Activated T-cell treated with anti-CD3 and anti-CD28 coated beads, Interleukin-2, amount 50 U/mL, for 72 hours (primary cell): ENCODE measurements at regions not wholly inside any gene's neighbourhood (a gene's known extent, or its start where the extent isn't known, plus 50 kb on each side); places are given as distances from the start of the nearest gene placed in this dataset.
"Not testable (repeated sequence)": the region's sequence is repeated elsewhere in the genome, so short reads cannot be mapped to it uniquely, and the experiment has no call there.

Experiments used
- ATAC-seq, 2 donors: fragments of 150-1000 bp; cut with Tn5 transposase; replicated peaks in 1 of 2; 2 replicates each; pipeline ENCODE4 v1.10.0; 2021; ENCODE audit warnings: moderate library complexity in 2 of 2, mild to moderate bottlenecking in 1 of 2
- DNase-seq, 2 donors: peaks; one replicate each; pipeline ENCODE4 v3.0.0; 2021 to 2022; ENCODE audit warnings: mixed read lengths in 1 of 2
- H3K27ac Mint-ChIP-seq: one replicate; pipeline ENCODE4 v1.8.0; 2022; ENCODE audit warnings: mild to moderate bottlenecking, moderate library complexity, mixed read lengths
- H3K27me3 Mint-ChIP-seq: one replicate; pipeline ENCODE4 v1.8.0; 2022; ENCODE audit warnings: low read depth, mixed read lengths
- H3K36me3 Mint-ChIP-seq, 2 donors: one replicate each; pipeline ENCODE4 v1.8.0; 2022; ENCODE audit warnings: mixed read lengths in 2 of 2, mild to moderate bottlenecking in 1 of 2; ENCODE audit not compliant: insufficient read depth in 2 of 2
- H3K4me1 Mint-ChIP-seq: one replicate; pipeline ENCODE4 v1.8.0; 2022; ENCODE audit warnings: low read depth, mixed read lengths
- H3K4me3 Mint-ChIP-seq, 2 donors: one replicate each; pipeline ENCODE4 v1.8.0; 2022; ENCODE audit warnings: mild to moderate bottlenecking in 2 of 2, mixed read lengths in 2 of 2, moderate library complexity in 2 of 2
- H3K9me3 Mint-ChIP-seq, 2 donors: one replicate each; pipeline ENCODE4 v1.8.0; 2022; ENCODE audit warnings: mixed read lengths in 2 of 2

- ATAC-seq (peak; percentile 91 to 92), DNase-seq (peak; percentile 88 to 91)
- Mint-ChIP-seq H3K9me3 (peaks cover 14 to 17% of the 10 kb centered on the region in 2 donors), H3K27ac (peak overlapping the region; percentile 19), H3K4me1 (peaks cover 35% of the 10 kb centered on the region), H3K27me3 (no peaks in the 10 kb centered on the region), H3K4me3 (peak overlapping the region; percentile 88 to 90), H3K36me3 (peaks cover 9 to 19% of the 10 kb centered on the region in 2 donors)
Observed at GRCh38 chr7:149714081-149714909, 59.1 kb downstream of the ZNF467 start.

GRCh38 chr7:149713731-149714068, 59.7 kb downstream of the ZNF467 start:
- Mint-ChIP-seq H3K9me3 (peaks cover 14 to 20% of the 10 kb centered on the region in 2 donors), H3K36me3 (peaks cover 9 to 19% of the 10 kb centered on the region in 2 donors), H3K27me3 (no peaks in the 10 kb centered on the region), H3K4me1 (peaks cover 29% of the 10 kb centered on the region), H3K27ac (no peak overlapping the region), H3K4me3 (peak overlapping the region; percentile 65 to 88)
- no peak for DNase-seq
- no peak for ATAC-seq

GRCh38 chr7:149713061-149713730, 60.2 kb downstream of the ZNF467 start:
- peaks cover 9 to 19% of the 10 kb centered on the region in 2 donors for H3K36me3 Mint-ChIP-seq
- peaks cover 14 to 20% of the 10 kb centered on the region in 2 donors for H3K9me3 Mint-ChIP-seq
- no peaks in the 10 kb centered on the region for H3K27me3 Mint-ChIP-seq
- ATAC-seq (no peak), DNase-seq (no peak)
- H3K4me1 Mint-ChIP-seq: peaks cover 26% of the 10 kb centered on the region
- H3K4me3 Mint-ChIP-seq: peak overlapping the region; percentile 65 to 71
- peak overlapping the region; percentile 28 for H3K27ac Mint-ChIP-seq

- no peak overlapping the region for H3K27ac Mint-ChIP-seq
- H3K36me3 Mint-ChIP-seq: peaks cover 9 to 19% of the 10 kb centered on the region in 2 donors
- peaks cover 14 to 20% of the 10 kb centered on the region in 2 donors for H3K9me3 Mint-ChIP-seq
- H3K4me3 Mint-ChIP-seq: no peak overlapping the region
- H3K4me1 Mint-ChIP-seq: peaks cover 4% of the 10 kb centered on the region
- peaks cover 15% of the 10 kb centered on the region for H3K27me3 Mint-ChIP-seq
- ATAC-seq (no peak), DNase-seq (no peak)
Observed at GRCh38 chr7:149708026-149708425, 65.4 kb downstream of the ZNF467 start.

- Mint-ChIP-seq H3K27ac (peak overlapping the region; percentile 45), H3K4me3 (no peak overlapping the region), H3K4me1 (peaks cover 4% of the 10 kb centered on the region), H3K36me3 (peaks cover 9 to 17% of the 10 kb centered on the region in 2 donors), H3K9me3 (peaks cover 14 to 17% of the 10 kb centered on the region in 2 donors), H3K27me3 (peaks cover 15% of the 10 kb centered on the region)
- DNase-seq: no peak
- ATAC-seq: no peak
Observed at GRCh38 chr7:149707448-149707886, 65.9 kb downstream of the ZNF467 start.

GRCh38 chr7:149706398-149706797, 67.0 kb downstream of the ZNF467 start:
- H3K27me3 Mint-ChIP-seq: peaks cover 15% of the 10 kb centered on the region
- H3K4me1 Mint-ChIP-seq: peaks cover 4% of the 10 kb centered on the region
- DNase-seq: no peak
- H3K4me3 Mint-ChIP-seq: no peak overlapping the region
- no peak for ATAC-seq
- H3K36me3 Mint-ChIP-seq: peaks cover 8 to 14% of the 10 kb centered on the region in 2 donors
- H3K27ac Mint-ChIP-seq: no peak overlapping the region
- H3K9me3 Mint-ChIP-seq: peaks cover 10 to 11% of the 10 kb centered on the region in 2 donors

GRCh38 chr7:149704507-149704906, 68.9 kb downstream of the ZNF467 start:
- H3K4me3 Mint-ChIP-seq: no peak overlapping the region
- peaks cover 2 to 3% of the 10 kb centered on the region in 2 donors for H3K9me3 Mint-ChIP-seq
- peaks cover 15% of the 10 kb centered on the region for H3K27me3 Mint-ChIP-seq
- DNase-seq: no peak
- no peak overlapping the region for H3K27ac Mint-ChIP-seq
- no peak for ATAC-seq
- H3K36me3 Mint-ChIP-seq: peaks cover 0 to 2% of the 10 kb centered on the region in 2 donors
- peaks cover 4% of the 10 kb centered on the region for H3K4me1 Mint-ChIP-seq

GRCh38 chr7:149703044-149703650, 70.2 kb downstream of the ZNF467 start:
- no peak overlapping the region for H3K4me3 Mint-ChIP-seq
- H3K4me1 Mint-ChIP-seq: peaks cover 4% of the 10 kb centered on the region
- ATAC-seq (no peak), DNase-seq (no peak)
- H3K27ac Mint-ChIP-seq: no peak overlapping the region
- H3K27me3 Mint-ChIP-seq: peaks cover 15% of the 10 kb centered on the region
- peaks cover 0 to under 1% of the 10 kb centered on the region in 2 donors for H3K36me3 Mint-ChIP-seq
- peaks cover 1 to 4% of the 10 kb centered on the region in 2 donors for H3K9me3 Mint-ChIP-seq

- H3K9me3 Mint-ChIP-seq: peaks cover 4 to 7% of the 10 kb centered on the region in 2 donors
- no peak overlapping the region for H3K4me3 Mint-ChIP-seq
- peaks cover 0 to 3% of the 10 kb centered on the region in 2 donors for H3K36me3 Mint-ChIP-seq
- no peaks in the 10 kb centered on the region for H3K4me1 Mint-ChIP-seq
- ATAC-seq: no peak
- no peak for DNase-seq
- peaks cover 7% of the 10 kb centered on the region for H3K27me3 Mint-ChIP-seq
- H3K27ac Mint-ChIP-seq: no peak overlapping the region
Observed at GRCh38 chr7:149701495-149702240, 71.7 kb downstream of the ZNF467 start.

- peaks cover 27% of the 10 kb centered on the region for H3K27me3 Mint-ChIP-seq
- DNase-seq, H3K4me3 Mint-ChIP-seq, H3K9me3 Mint-ChIP-seq, H3K27ac Mint-ChIP-seq, H3K4me1 Mint-ChIP-seq, ATAC-seq, H3K36me3 Mint-ChIP-seq: not testable (repeated sequence)
Observed at GRCh38 chr7:149697767-149698166, 75.6 kb downstream of the ZNF467 start.

GRCh38 chr7:149696280-149696679, 77.1 kb downstream of the ZNF467 start:
- ATAC-seq (no peak), DNase-seq (no peak)
- H3K4me3 Mint-ChIP-seq: no peak overlapping the region
- no peak overlapping the region for H3K27ac Mint-ChIP-seq
- peaks cover 0 to 3% of the 10 kb centered on the region in 2 donors for H3K36me3 Mint-ChIP-seq
- H3K9me3 Mint-ChIP-seq: peaks cover 4 to 7% of the 10 kb centered on the region in 2 donors
- H3K27me3 Mint-ChIP-seq: peaks cover 38% of the 10 kb centered on the region
- no peaks in the 10 kb centered on the region for H3K4me1 Mint-ChIP-seq

GRCh38 chr7:149692557-149692982, 80.8 kb downstream of the ZNF467 start:
- Mint-ChIP-seq H3K9me3 (no peaks in the 10 kb centered on the region), H3K4me1 (peaks cover 7% of the 10 kb centered on the region), H3K36me3 (no peaks in the 10 kb centered on the region), H3K27ac (no peak overlapping the region), H3K27me3 (peaks cover 63% of the 10 kb centered on the region), H3K4me3 (peak overlapping the region in 1 of 2 donors; percentile 32)
- no peak for DNase-seq
- ATAC-seq: no peak
